ENCODE measurements at regions not wholly inside any gene's neighbourhood (a gene's known extent, or its start where the extent isn't known, plus 50 kb on each side); places are given as distances from the start of the nearest gene placed in this dataset.

GRCh38 chr11:42465623-42466022 is 846.2 kb upstream of the API5 start:
- no peak for TF ChIP-seq CTCF (IDR thresholded peaks at IDR 0.05)
- TF ChIP-seq POLR2A (IDR thresholded peaks at IDR 0.05) = no peak

Measured in Peyer's patch (tissue), 4 donors.